ENCODE measurements at regions not wholly inside any gene's neighbourhood (a gene's known extent, or its start where the extent isn't known, plus 50 kb on each side); places are given as distances from the start of the nearest gene placed in this dataset.

GRCh38 chr3:34634939-34635338, 836.5 kb downstream of the PDCD6IP start:
- H3K36me3 ChIP-seq (ENCODE audit: control insufficient read depth in 4 of 4, insufficient read depth in 4 of 4, low read length in 3 of 4), result no peaks in the 10 kb centered on the region
- no peak overlapping the region for H3K27ac ChIP-seq (ENCODE audit: insufficient read depth in 1 of 2, low read depth in 1 of 2, low read length in 2 of 2, poor library complexity in 1 of 2, severe bottlenecking in 2 of 2)
- no peak for DNase-seq
- H3K27me3 ChIP-seq (replicated peaks in 2 of 5; ENCODE audit: control insufficient read depth in 4 of 5, insufficient read depth in 5 of 5, low read length in 4 of 5), result no peaks in the 10 kb centered on the region
- peaks cover 0 to 1% (median 0%) of the 10 kb centered on the region in 5 experiments for H3K9me3 ChIP-seq (ENCODE audit: control extremely low read depth in 1 of 5, control insufficient read depth in 4 of 5, insufficient read depth in 2 of 5, low read depth in 1 of 5, low read length in 4 of 5)
- H3K4me3 ChIP-seq (ENCODE audit: control insufficient read depth in 1 of 7, extremely low read depth in 1 of 7, insufficient read depth in 4 of 7, low read depth in 2 of 7, low read length in 6 of 7), result no peak overlapping the region
- ChIA-PET POLR2A (no interaction called here), CTCF (no interaction called here)
- WGBS (ENCODE audit: insufficient coverage), result 77% methylated on average over 1 of the region's 6 CpGs
- H3K4me1 ChIP-seq (ENCODE audit: control extremely low read depth in 1 of 4, control insufficient read depth in 4 of 4, insufficient read depth in 4 of 4, low read length in 3 of 4), result no peaks in the 10 kb centered on the region

- CTCF ChIA-PET, result no interaction called here
- Histone ChIP-seq H3K27ac (ENCODE audit: insufficient read depth in 1 of 2, low read depth in 1 of 2, low read length in 2 of 2, poor library complexity in 1 of 2, severe bottlenecking in 2 of 2) (no peak overlapping the region), H3K9me3 (ENCODE audit: control extremely low read depth in 1 of 5, control insufficient read depth in 4 of 5, insufficient read depth in 2 of 5, low read depth in 1 of 5, low read length in 4 of 5) (peaks cover 0 to 1% (median 0%) of the 10 kb centered on the region in 5 experiments), H3K36me3 (ENCODE audit: control insufficient read depth in 4 of 4, insufficient read depth in 4 of 4, low read length in 3 of 4) (no peaks in the 10 kb centered on the region), H3K4me1 (ENCODE audit: control extremely low read depth in 1 of 4, control insufficient read depth in 4 of 4, insufficient read depth in 4 of 4, low read length in 3 of 4) (no peaks in the 10 kb centered on the region), H3K27me3 (replicated peaks in 2 of 5; ENCODE audit: control insufficient read depth in 4 of 5, insufficient read depth in 5 of 5, low read length in 4 of 5) (no peaks in the 10 kb centered on the region), H3K4me3 (ENCODE audit: control insufficient read depth in 1 of 7, extremely low read depth in 1 of 7, insufficient read depth in 4 of 7, low read depth in 2 of 7, low read length in 6 of 7) (no peak overlapping the region)
- DNase-seq, result no peak
- WGBS (ENCODE audit: insufficient coverage), result 93% methylated on average over 7 of the region's 11 CpGs
- POLR2A ChIA-PET, result no interaction called here
Measured at GRCh38 chr3:34635352-34635850, 837.0 kb downstream of the PDCD6IP start.

DNA sequence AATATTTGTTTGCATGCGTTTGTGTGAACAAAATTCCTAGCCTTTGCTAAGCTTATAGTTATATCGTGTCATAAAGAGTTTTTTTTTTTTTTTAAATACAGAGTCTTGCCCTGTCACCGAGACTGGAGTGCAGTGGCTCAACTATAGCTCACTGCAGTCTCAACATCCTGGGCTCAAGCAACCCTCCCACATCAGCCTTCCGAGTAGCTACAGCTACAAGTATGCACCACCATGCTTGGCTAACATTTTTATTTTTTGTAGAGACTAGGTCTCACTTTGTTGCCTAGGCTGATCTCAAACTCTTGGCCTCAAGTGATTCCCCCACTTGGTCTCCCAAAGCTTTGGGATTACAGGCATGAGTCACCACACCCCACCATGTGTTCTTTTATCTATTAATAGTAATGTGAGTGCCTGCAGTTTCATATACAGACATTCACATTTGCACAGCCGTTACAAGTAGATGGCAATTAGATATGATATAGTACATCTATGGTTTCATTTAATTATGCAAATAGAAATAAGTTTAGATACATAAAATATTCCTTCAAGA, 848.6 kb downstream of the PDCD6IP start:
- POLR2A ChIA-PET, result no interaction called here
- no peak for DNase-seq
- Histone ChIP-seq H3K4me3 (ENCODE audit: control insufficient read depth in 1 of 7, extremely low read depth in 1 of 7, insufficient read depth in 4 of 7, low read depth in 2 of 7, low read length in 6 of 7) (no peak overlapping the region), H3K27ac (ENCODE audit: insufficient read depth in 1 of 2, low read depth in 1 of 2, low read length in 2 of 2, poor library complexity in 1 of 2, severe bottlenecking in 2 of 2) (no peak overlapping the region), H3K27me3 (replicated peaks in 2 of 5; ENCODE audit: control insufficient read depth in 4 of 5, insufficient read depth in 5 of 5, low read length in 4 of 5) (no peaks in the 10 kb centered on the region), H3K36me3 (ENCODE audit: control insufficient read depth in 4 of 4, insufficient read depth in 4 of 4, low read length in 3 of 4) (no peaks in the 10 kb centered on the region), H3K9me3 (ENCODE audit: control extremely low read depth in 1 of 5, control insufficient read depth in 4 of 5, insufficient read depth in 2 of 5, low read depth in 1 of 5, low read length in 4 of 5) (peaks cover 0 to 1% (median 0%) of the 10 kb centered on the region in 5 experiments), H3K4me1 (ENCODE audit: control extremely low read depth in 1 of 4, control insufficient read depth in 4 of 4, insufficient read depth in 4 of 4, low read length in 3 of 4) (no peaks in the 10 kb centered on the region)
- 94% methylated on average over 2 of the region's 5 CpGs for whole genome bisulfite sequencing (ENCODE audit: insufficient coverage)
- CTCF ChIA-PET, result no interaction called here

- Histone ChIP-seq H3K36me3 (ENCODE audit: control insufficient read depth in 4 of 4, insufficient read depth in 4 of 4, low read length in 3 of 4) (no peaks in the 10 kb centered on the region), H3K27me3 (replicated peaks in 2 of 5; ENCODE audit: control insufficient read depth in 4 of 5, insufficient read depth in 5 of 5, low read length in 4 of 5) (no peaks in the 10 kb centered on the region), H3K4me1 (ENCODE audit: control extremely low read depth in 1 of 4, control insufficient read depth in 4 of 4, insufficient read depth in 4 of 4, low read length in 3 of 4) (no peaks in the 10 kb centered on the region), H3K4me3 (ENCODE audit: control insufficient read depth in 1 of 7, extremely low read depth in 1 of 7, insufficient read depth in 4 of 7, low read depth in 2 of 7, low read length in 6 of 7) (no peak overlapping the region), H3K9me3 (ENCODE audit: control extremely low read depth in 1 of 5, control insufficient read depth in 4 of 5, insufficient read depth in 2 of 5, low read depth in 1 of 5, low read length in 4 of 5) (no peaks in the 10 kb centered on the region), H3K27ac (ENCODE audit: insufficient read depth in 1 of 2, low read depth in 1 of 2, low read length in 2 of 2, poor library complexity in 1 of 2, severe bottlenecking in 2 of 2) (no peak overlapping the region)
- WGBS (ENCODE audit: insufficient coverage), result 94% methylated on average over 2 of the region's 4 CpGs
- ChIA-PET CTCF (no interaction called here), POLR2A (no interaction called here)
- no peak for DNase-seq
Measured at GRCh38 chr3:34650131-34650530, 851.7 kb downstream of the PDCD6IP start.

DNA sequence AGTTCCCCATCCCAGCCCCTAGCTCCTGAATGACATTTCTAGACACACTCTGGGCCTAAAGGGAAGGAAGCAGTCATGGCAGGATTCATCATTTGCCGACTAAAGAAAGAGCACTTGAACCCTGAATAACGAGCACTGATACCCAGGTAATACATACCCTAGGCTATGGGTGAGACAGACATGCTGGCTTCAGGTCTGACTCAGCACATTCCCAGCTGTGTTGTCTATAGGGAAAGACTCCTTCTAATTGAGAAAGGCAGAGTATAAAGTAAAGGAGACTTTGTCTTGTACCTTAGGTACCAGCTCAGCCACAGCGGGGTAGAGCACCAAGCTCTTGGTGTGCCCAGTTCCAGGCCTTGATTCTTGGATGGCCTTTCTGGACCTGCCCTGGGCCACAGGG, 870.5 kb downstream of the PDCD6IP start:
- Histone ChIP-seq H3K4me3 (ENCODE audit: control insufficient read depth in 1 of 7, extremely low read depth in 1 of 7, insufficient read depth in 4 of 7, low read depth in 2 of 7, low read length in 6 of 7) (no peak overlapping the region), H3K27ac (ENCODE audit: insufficient read depth in 1 of 2, low read depth in 1 of 2, low read length in 2 of 2, poor library complexity in 1 of 2, severe bottlenecking in 2 of 2) (no peak overlapping the region), H3K36me3 (ENCODE audit: control insufficient read depth in 4 of 4, insufficient read depth in 4 of 4, low read length in 3 of 4) (no peaks in the 10 kb centered on the region), H3K27me3 (replicated peaks in 2 of 5; ENCODE audit: control insufficient read depth in 4 of 5, insufficient read depth in 5 of 5, low read length in 4 of 5) (no peaks in the 10 kb centered on the region), H3K9me3 (ENCODE audit: control extremely low read depth in 1 of 5, control insufficient read depth in 4 of 5, insufficient read depth in 2 of 5, low read depth in 1 of 5, low read length in 4 of 5) (no peaks in the 10 kb centered on the region), H3K4me1 (ENCODE audit: control extremely low read depth in 1 of 4, control insufficient read depth in 4 of 4, insufficient read depth in 4 of 4, low read length in 3 of 4) (no peaks in the 10 kb centered on the region)
- CTCF ChIA-PET, result interaction anchor here (1.2 kb wide), 1 partner anchor 754 kb away, joined by 3 read pairs; no protein-coding TSS in a partner anchor
- 89% methylated on average over 3 of the region's 3 CpGs for WGBS (ENCODE audit: insufficient coverage)
- no peak for DNase-seq
- POLR2A ChIA-PET, result no interaction called here

DNA sequence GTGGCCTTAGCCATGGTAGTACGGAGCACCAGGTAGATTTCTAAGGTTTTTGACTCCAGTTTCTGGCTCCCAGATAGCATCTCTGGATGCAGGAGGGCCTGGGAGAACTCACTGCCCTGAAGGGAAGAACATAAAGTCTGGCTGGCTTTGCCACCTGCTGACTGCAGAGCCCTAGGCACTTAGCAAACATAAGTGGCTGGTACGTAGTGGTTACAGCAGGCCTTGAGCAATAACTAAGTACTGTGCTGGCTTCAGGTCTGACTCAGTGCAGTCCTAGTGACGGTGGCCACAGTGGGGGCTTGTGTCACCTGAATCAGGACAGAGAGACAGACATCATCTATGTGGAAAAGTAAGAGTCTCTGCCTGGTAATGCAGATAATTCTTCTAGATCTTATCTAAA, 871.1 kb downstream of the PDCD6IP start:
- ChIA-PET POLR2A (no interaction called here), CTCF (interaction anchor here (1.2 kb wide), 1 partner anchor 754 kb away, joined by 3 read pairs; no protein-coding TSS in a partner anchor)
- H3K4me3 ChIP-seq (ENCODE audit: control insufficient read depth in 1 of 7, extremely low read depth in 1 of 7, insufficient read depth in 4 of 7, low read depth in 2 of 7, low read length in 6 of 7), result no peak overlapping the region
- no peaks in the 10 kb centered on the region for H3K27me3 ChIP-seq (replicated peaks in 2 of 5; ENCODE audit: control insufficient read depth in 4 of 5, insufficient read depth in 5 of 5, low read length in 4 of 5)
- WGBS (ENCODE audit: insufficient coverage), result 94% methylated on average over 3 of the region's 3 CpGs
- no peak for DNase-seq
- H3K9me3 ChIP-seq (ENCODE audit: control extremely low read depth in 1 of 5, control insufficient read depth in 4 of 5, insufficient read depth in 2 of 5, low read depth in 1 of 5, low read length in 4 of 5), result no peaks in the 10 kb centered on the region
- H3K4me1 ChIP-seq (ENCODE audit: control extremely low read depth in 1 of 4, control insufficient read depth in 4 of 4, insufficient read depth in 4 of 4, low read length in 3 of 4), result no peaks in the 10 kb centered on the region
- no peak overlapping the region for H3K27ac ChIP-seq (ENCODE audit: insufficient read depth in 1 of 2, low read depth in 1 of 2, low read length in 2 of 2, poor library complexity in 1 of 2, severe bottlenecking in 2 of 2)
- H3K36me3 ChIP-seq (ENCODE audit: control insufficient read depth in 4 of 4, insufficient read depth in 4 of 4, low read length in 3 of 4), result no peaks in the 10 kb centered on the region

DNA sequence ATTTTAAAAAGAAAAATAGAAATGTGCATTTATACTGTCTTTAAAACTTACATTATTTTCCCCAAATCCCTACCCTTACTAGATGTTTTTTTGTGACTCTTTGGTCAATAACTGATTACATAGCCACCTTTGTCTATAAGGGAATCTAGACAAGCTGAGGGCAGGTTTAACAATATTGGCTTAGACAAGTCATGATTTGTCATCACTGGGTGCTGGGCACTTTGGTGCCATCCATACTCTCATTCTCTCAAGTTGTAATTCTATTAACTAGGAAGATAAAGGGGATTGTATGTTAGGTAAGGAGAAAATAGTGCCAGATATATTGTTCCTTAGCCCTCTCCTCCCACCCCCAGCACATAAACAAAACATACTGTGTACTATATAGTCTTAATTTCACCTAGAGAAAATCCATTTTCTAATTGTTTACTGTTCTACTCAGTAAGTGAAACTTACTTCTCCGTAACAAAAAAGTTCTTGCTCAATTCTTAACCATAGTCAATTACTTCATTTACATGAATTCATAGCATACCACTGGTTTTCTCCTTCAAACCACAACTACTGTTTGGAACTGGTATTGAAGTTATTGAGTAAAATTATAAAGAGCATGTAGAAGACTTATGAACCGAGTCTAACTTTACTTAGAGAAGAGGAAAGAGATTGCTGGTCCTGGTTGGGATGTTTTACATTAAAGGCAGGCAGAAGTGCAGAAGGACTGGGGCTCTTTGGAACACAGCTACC, 877.1 kb downstream of the PDCD6IP start:
- POLR2A ChIA-PET, result no interaction called here
- no peak for DNase-seq
- H3K27me3 ChIP-seq (replicated peaks in 2 of 5; ENCODE audit: control insufficient read depth in 4 of 5, insufficient read depth in 5 of 5, low read length in 4 of 5), result no peaks in the 10 kb centered on the region
- no peak overlapping the region for H3K4me3 ChIP-seq (ENCODE audit: control insufficient read depth in 1 of 7, extremely low read depth in 1 of 7, insufficient read depth in 4 of 7, low read depth in 2 of 7, low read length in 6 of 7)
- H3K4me1 ChIP-seq (ENCODE audit: control extremely low read depth in 1 of 4, control insufficient read depth in 4 of 4, insufficient read depth in 4 of 4, low read length in 3 of 4), result no peaks in the 10 kb centered on the region
- CTCF ChIA-PET, result no interaction called here
- no peak overlapping the region for H3K27ac ChIP-seq (ENCODE audit: insufficient read depth in 1 of 2, low read depth in 1 of 2, low read length in 2 of 2, poor library complexity in 1 of 2, severe bottlenecking in 2 of 2)
- peaks cover 0 to 4% (median 0%) of the 10 kb centered on the region in 5 experiments for H3K9me3 ChIP-seq (ENCODE audit: control extremely low read depth in 1 of 5, control insufficient read depth in 4 of 5, insufficient read depth in 2 of 5, low read depth in 1 of 5, low read length in 4 of 5)
- WGBS (ENCODE audit: insufficient coverage), result 100% methylated on average over 1 of the region's 2 CpGs
- H3K36me3 ChIP-seq (ENCODE audit: control insufficient read depth in 4 of 4, insufficient read depth in 4 of 4, low read length in 3 of 4), result no peaks in the 10 kb centered on the region
